Cardiac muscle cell (in vitro differentiated cells and primary cell): ENCODE measurements at regions not wholly inside any gene's neighbourhood (a gene's known extent, or its start where the extent isn't known, plus 50 kb on each side); places are given as distances from the start of the nearest gene placed in this dataset.
A peak's percentile ranks its signal among the peaks of the same experiment; 100 is the strongest.

Source experiments
- DNase-seq, 2 donors: peaks; one replicate each; pipeline versions ENCODE4 v3.0.0 to v3.0.0-alpha.2; 2010 to 2017; ENCODE audit warnings: low read depth in 1 of 2, low spot score in 1 of 2
- H3K27ac ChIP-seq: fragments of 200-600 bp; sonication (generic); 2 replicates; pipeline ENCODE4 v1.5.1; 2016
- H3K27me3 ChIP-seq: fragments of 200-600 bp; sonication (generic); 2 replicates; pipeline ENCODE4 v1.6.0; 2016; ENCODE audit warnings: control low read depth
- H3K36me3 ChIP-seq: fragments of 200-600 bp; sonication (generic); 2 replicates; pipeline ENCODE4 v1.5.1; 2016; ENCODE audit warnings: control low read depth
- H3K4me1 ChIP-seq: fragments of 200-600 bp; sonication (generic); 2 replicates; pipeline ENCODE4 v1.8.1; 2017; ENCODE audit warnings: low read depth, mild to moderate bottlenecking, mixed run types
- H3K4me3 ChIP-seq: fragments of 200-600 bp; sonication (generic); 2 replicates; pipeline ENCODE4 v1.5.1; 2016; ENCODE audit warnings: mild to moderate bottlenecking
- H3K9me3 ChIP-seq: fragments of 200-600 bp; sonication (generic); 2 replicates; pipeline ENCODE4 v1.5.1; 2017; ENCODE audit warnings: low read depth, mild to moderate bottlenecking, control low read depth
- CTCF ChIP-seq: IDR thresholded peaks from 2 replicates; pipeline ENCODE4 v1.5.1; 2012; ENCODE audit warnings: low read depth, mild to moderate bottlenecking, low read length

GRCh38 chr21:19276665-19277064, 873.1 kb upstream of the TMPRSS15 start:
- no peaks in the 10 kb centered on the region for H3K4me1 ChIP-seq
- no peak overlapping the region for H3K27ac ChIP-seq
- H3K9me3 ChIP-seq = no peaks in the 10 kb centered on the region
- H3K27me3 ChIP-seq = no peaks in the 10 kb centered on the region
- H3K4me3 ChIP-seq = no peak overlapping the region
- TF ChIP-seq CTCF = no peak
- DNase-seq = no peak
- H3K36me3 ChIP-seq = no peaks in the 10 kb centered on the region

- H3K9me3 ChIP-seq = no peaks in the 10 kb centered on the region
- no peaks in the 10 kb centered on the region for H3K36me3 ChIP-seq
- no peaks in the 10 kb centered on the region for H3K27me3 ChIP-seq
- no peak overlapping the region for H3K27ac ChIP-seq
- no peak for DNase-seq
- TF ChIP-seq CTCF = no peak
- H3K4me3 ChIP-seq = no peak overlapping the region
- H3K4me1 ChIP-seq = no peaks in the 10 kb centered on the region
Measured at GRCh38 chr21:19286876-19287275, 883.3 kb upstream of the TMPRSS15 start.

GRCh38 chr21:19290328-19290727, 886.7 kb upstream of the TMPRSS15 start:
- Histone ChIP-seq H3K36me3 (no peaks in the 10 kb centered on the region), H3K27me3 (no peaks in the 10 kb centered on the region), H3K9me3 (no peaks in the 10 kb centered on the region), H3K4me1 (no peaks in the 10 kb centered on the region), H3K27ac (no peak overlapping the region), H3K4me3 (no peak overlapping the region)
- no peak for DNase-seq
- no peak for TF ChIP-seq CTCF

- H3K4me1 ChIP-seq = no peaks in the 10 kb centered on the region
- TF ChIP-seq CTCF = no peak
- H3K36me3 ChIP-seq = no peaks in the 10 kb centered on the region
- no peak overlapping the region for H3K4me3 ChIP-seq
- H3K27me3 ChIP-seq = no peaks in the 10 kb centered on the region
- no peak overlapping the region for H3K27ac ChIP-seq
- H3K9me3 ChIP-seq = no peaks in the 10 kb centered on the region
- no peak for DNase-seq
Measured at GRCh38 chr21:19320291-19320690, 916.7 kb upstream of the TMPRSS15 start.

GRCh38 chr21:19321688-19322087, 918.1 kb upstream of the TMPRSS15 start:
- Histone ChIP-seq H3K27ac (no peak overlapping the region), H3K9me3 (no peaks in the 10 kb centered on the region), H3K4me3 (no peak overlapping the region), H3K36me3 (no peaks in the 10 kb centered on the region), H3K27me3 (no peaks in the 10 kb centered on the region), H3K4me1 (no peaks in the 10 kb centered on the region)
- DNase-seq = no peak
- TF ChIP-seq CTCF = no peak

GRCh38 chr21:19322360-19322759, 918.8 kb upstream of the TMPRSS15 start:
- no peak overlapping the region for H3K27ac ChIP-seq
- H3K9me3 ChIP-seq = no peaks in the 10 kb centered on the region
- DNase-seq = peak in 1 of 2 donors; percentile 3
- TF ChIP-seq CTCF = peak; percentile 6
- H3K27me3 ChIP-seq = no peaks in the 10 kb centered on the region
- H3K36me3 ChIP-seq = no peaks in the 10 kb centered on the region
- H3K4me3 ChIP-seq = no peak overlapping the region
- no peaks in the 10 kb centered on the region for H3K4me1 ChIP-seq
